Endodermal cell (in vitro differentiated cells): ENCODE measurements at regions not wholly inside any gene's neighbourhood (a gene's known extent, or its start where the extent isn't known, plus 50 kb on each side); places are given as distances from the start of the nearest gene placed in this dataset.

Source experiments
- DNase-seq: peaks from one replicate; pipeline ENCODE4 v3.0.0-alpha.2; 2017
- H3K27ac ChIP-seq: 2 replicates; pipeline ENCODE4 v1.5.1; 2013; ENCODE audit warnings: mild to moderate bottlenecking, low read depth, low read length, moderate library complexity
- H3K27me3 ChIP-seq: 2 replicates; pipeline ENCODE4 v1.6.1; 2013; ENCODE audit warnings: mild to moderate bottlenecking, low read length, moderate library complexity; ENCODE audit not compliant: insufficient read depth, control insufficient read depth, poor library complexity, severe bottlenecking
- H3K36me3 ChIP-seq: 2 replicates; pipeline ENCODE4 v1.7.0; 2013; ENCODE audit warnings: mild to moderate bottlenecking, low read length, moderate library complexity; ENCODE audit not compliant: control insufficient read depth, insufficient read depth
- H3K4me1 ChIP-seq: one replicate; pipeline ENCODE4 v1.7.0; 2013; ENCODE audit warnings: low read length; ENCODE audit not compliant: control insufficient read depth, insufficient read depth
- H3K4me3 ChIP-seq: 2 replicates; pipeline ENCODE4 v1.5.1; 2013; ENCODE audit warnings: mild to moderate bottlenecking, low read length, moderate library complexity
- H3K9ac ChIP-seq: 2 replicates; pipeline ENCODE4 v1.6.1; 2013; ENCODE audit warnings: mild to moderate bottlenecking, low read length, moderate library complexity; ENCODE audit not compliant: poor library complexity, severe bottlenecking; ENCODE audit errors: extremely low read depth
- H3K9me3 ChIP-seq: 2 replicates; pipeline ENCODE4 v1.6.1; 2013; ENCODE audit warnings: mild to moderate bottlenecking, low read length, moderate library complexity; ENCODE audit not compliant: control insufficient read depth
- H3K27ac Mint-ChIP-seq: 2 replicates; pipeline ENCODE4 v1.8.0; 2020; ENCODE audit warnings: mixed read lengths
- H3K27me3 Mint-ChIP-seq: 2 replicates; pipeline ENCODE4 v1.8.0; 2021; ENCODE audit warnings: mild to moderate bottlenecking, mixed read lengths; ENCODE audit not compliant: insufficient read depth
- H3K36me3 Mint-ChIP-seq: 2 replicates; pipeline ENCODE4 v1.8.0; 2020; ENCODE audit warnings: low read depth, mixed read lengths
- H3K4me1 Mint-ChIP-seq: 2 replicates; pipeline ENCODE4 v1.8.0; 2020; ENCODE audit warnings: mixed read lengths
- H3K4me3 Mint-ChIP-seq: 2 replicates; pipeline ENCODE4 v1.8.0; 2020; ENCODE audit warnings: mild to moderate bottlenecking, moderate library complexity, mixed read lengths
- H3K9me3 Mint-ChIP-seq: 2 replicates; pipeline ENCODE4 v1.8.0; 2020; ENCODE audit warnings: mild to moderate bottlenecking, mixed read lengths
- WGBS, 2 experiments: methylation state at CpG; one replicate each; pipeline versions ENCODE4 v1.1.5 to v1.1.7; 2013; ENCODE audit warnings: missing lambda C conversion rate in 2 of 2, mixed read lengths in 1 of 2; ENCODE audit not compliant: insufficient coverage in 1 of 2, insufficient read length in 1 of 2; 5-methylcytosine and 5-hydroxymethylcytosine counted together
- TF ChIP-seq, protein P1 (sequence below): fragments of 200-600 bp; sonication (generic); conservative IDR thresholded peaks from 2 replicates; pipeline ENCODE4 v1.5.0; 2021; ENCODE audit warnings: antibody characterized with exemption, mild to moderate bottlenecking

DNA sequence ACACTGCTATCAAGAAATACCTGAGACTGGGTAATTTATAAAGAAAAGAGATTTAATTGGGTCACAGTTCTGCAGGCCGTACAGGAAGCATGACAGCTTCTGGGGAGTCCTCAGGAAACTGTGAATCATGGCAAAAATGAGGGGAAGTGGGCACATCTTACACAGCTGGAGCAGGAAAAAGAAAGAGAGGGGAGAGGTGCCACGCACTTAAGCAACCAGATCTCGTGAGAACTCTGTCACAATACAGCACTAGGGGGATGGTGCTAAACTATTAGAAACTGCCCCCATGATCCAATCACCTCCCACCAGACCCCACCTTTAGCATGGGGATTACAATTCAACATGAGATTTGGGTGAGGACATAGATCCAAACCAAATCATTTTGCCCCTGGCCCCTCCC is 105.5 kb upstream of the CPLX2 start:
- H3K4me3 ChIP-seq, result no peak overlapping the region
- H3K36me3 Mint-ChIP-seq, result peaks cover 4% of the 10 kb centered on the region
- H3K4me1 ChIP-seq, result no peaks in the 10 kb centered on the region
- no peaks in the 10 kb centered on the region for H3K27me3 ChIP-seq
- no peak overlapping the region for H3K9ac ChIP-seq
- H3K4me1 Mint-ChIP-seq, result no peaks in the 10 kb centered on the region
- peaks cover 15% of the 10 kb centered on the region for H3K27me3 Mint-ChIP-seq
- no peaks in the 10 kb centered on the region for H3K36me3 ChIP-seq
- no peak for DNase-seq
- H3K9me3 Mint-ChIP-seq, result peaks cover 42% of the 10 kb centered on the region
- H3K27ac ChIP-seq, result no peak overlapping the region
- peaks cover 11% of the 10 kb centered on the region for H3K9me3 ChIP-seq
- 94% methylated on average over 3 of the region's 3 CpGs; no CpG with 5 or more reads in 1 of the 2 experiments for WGBS, 2 experiments
- no peak overlapping the region for H3K4me3 Mint-ChIP-seq
- H3K27ac Mint-ChIP-seq, result no peak overlapping the region
- TF ChIP-seq, protein P1, sequence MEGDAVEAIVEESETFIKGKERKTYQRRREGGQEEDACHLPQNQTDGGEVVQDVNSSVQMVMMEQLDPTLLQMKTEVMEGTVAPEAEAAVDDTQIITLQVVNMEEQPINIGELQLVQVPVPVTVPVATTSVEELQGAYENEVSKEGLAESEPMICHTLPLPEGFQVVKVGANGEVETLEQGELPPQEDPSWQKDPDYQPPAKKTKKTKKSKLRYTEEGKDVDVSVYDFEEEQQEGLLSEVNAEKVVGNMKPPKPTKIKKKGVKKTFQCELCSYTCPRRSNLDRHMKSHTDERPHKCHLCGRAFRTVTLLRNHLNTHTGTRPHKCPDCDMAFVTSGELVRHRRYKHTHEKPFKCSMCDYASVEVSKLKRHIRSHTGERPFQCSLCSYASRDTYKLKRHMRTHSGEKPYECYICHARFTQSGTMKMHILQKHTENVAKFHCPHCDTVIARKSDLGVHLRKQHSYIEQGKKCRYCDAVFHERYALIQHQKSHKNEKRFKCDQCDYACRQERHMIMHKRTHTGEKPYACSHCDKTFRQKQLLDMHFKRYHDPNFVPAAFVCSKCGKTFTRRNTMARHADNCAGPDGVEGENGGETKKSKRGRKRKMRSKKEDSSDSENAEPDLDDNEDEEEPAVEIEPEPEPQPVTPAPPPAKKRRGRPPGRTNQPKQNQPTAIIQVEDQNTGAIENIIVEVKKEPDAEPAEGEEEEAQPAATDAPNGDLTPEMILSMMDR, result no peak

DNA sequence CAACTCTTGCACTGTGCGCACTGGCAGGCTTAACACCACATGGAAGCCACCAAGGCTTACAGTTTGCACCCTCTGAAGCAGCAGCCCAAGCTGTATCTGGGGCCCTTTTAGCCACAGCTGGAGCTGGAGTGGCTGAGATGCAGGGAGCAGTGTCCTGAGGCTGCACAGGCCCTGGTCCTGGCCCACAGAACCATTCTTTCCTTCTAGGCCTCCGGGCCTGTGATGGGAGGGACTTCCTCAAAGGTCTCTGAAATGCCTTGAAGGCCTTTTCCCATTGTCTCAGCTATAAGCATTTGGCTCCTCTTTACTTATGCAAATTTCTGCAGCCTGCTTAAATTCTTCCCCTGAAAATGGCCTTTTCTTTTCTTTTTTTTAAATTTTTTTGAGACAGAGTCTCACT is 104.4 kb upstream of the CPLX2 start:
- no peak for DNase-seq

DNA sequence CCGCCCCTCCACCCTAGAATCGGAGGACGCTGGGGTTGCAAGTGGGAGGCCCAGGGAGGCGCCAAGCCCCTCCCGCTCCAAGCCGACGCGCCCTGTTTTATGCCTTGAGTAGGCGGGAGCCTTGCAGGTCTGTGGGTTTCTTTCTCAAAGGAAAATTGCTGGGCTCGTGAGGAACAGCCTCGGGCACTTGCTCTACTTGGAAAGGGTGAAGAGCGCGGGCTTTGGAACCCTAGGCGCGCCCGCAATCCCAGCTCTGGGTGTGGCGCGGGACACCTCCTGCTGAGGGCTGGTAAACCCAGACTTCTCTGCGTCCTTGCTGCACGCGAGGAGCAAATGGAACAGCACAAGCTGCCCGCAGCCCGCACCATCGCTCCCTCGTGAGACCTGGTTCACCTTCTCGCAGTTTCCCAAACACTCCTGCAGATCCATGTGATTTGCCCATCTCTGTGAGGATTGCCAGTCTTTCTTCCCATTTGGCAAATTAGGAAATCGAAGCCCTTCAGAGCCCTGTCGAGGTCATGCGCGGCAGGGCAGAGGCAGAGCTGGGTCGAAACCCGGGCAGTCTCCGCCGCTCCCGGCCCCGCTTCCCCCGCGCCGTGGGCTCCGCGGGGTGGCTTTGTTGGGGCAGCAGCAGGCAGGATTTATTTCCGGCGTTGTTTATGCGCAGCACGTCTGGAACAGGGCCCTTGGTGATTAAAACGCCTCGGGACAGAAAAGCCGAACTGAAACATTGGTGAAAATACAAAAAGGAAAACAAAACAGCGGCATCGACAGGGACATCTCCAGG is 98.4 kb upstream of the CPLX2 start:
- TF ChIP-seq, protein P1, result no peak
- Mint-ChIP-seq H3K27me3 (peaks cover 37% of the 10 kb centered on the region), H3K4me3 (peak overlapping the region; percentile 43), H3K9me3 (peaks cover 7% of the 10 kb centered on the region), H3K4me1 (peaks cover 4% of the 10 kb centered on the region), H3K36me3 (no peaks in the 10 kb centered on the region), H3K27ac (no peak overlapping the region)
- Histone ChIP-seq H3K9me3 (no peaks in the 10 kb centered on the region), H3K27ac (peak overlapping the region; percentile 36), H3K9ac (no peak overlapping the region), H3K4me1 (no peaks in the 10 kb centered on the region), H3K4me3 (no peak overlapping the region), H3K27me3 (peaks cover 33% of the 10 kb centered on the region), H3K36me3 (no peaks in the 10 kb centered on the region)
- peak; percentile 67 for DNase-seq
- 36 to 37% methylated on average over 43 to 50 of the region's 50 CpGs for WGBS, 2 experiments

More for the DNA sequence above, 104.4 kb upstream of the CPLX2 start:
- H3K9me3 ChIP-seq, result peaks cover 11% of the 10 kb centered on the region
- peaks cover 4% of the 10 kb centered on the region for H3K27me3 ChIP-seq
- no peak overlapping the region for H3K27ac ChIP-seq
- no peak overlapping the region for H3K4me3 ChIP-seq
- H3K4me1 Mint-ChIP-seq, result no peaks in the 10 kb centered on the region
- H3K9me3 Mint-ChIP-seq, result peaks cover 31% of the 10 kb centered on the region
- WGBS, 2 experiments, result 90 to 93% methylated on average over 2 of the region's 2 CpGs
- no peak overlapping the region for H3K4me3 Mint-ChIP-seq
- H3K27ac Mint-ChIP-seq, result no peak overlapping the region
- TF ChIP-seq, protein P1, result no peak
- H3K9ac ChIP-seq, result no peak overlapping the region
- H3K36me3 ChIP-seq, result no peaks in the 10 kb centered on the region
- H3K36me3 Mint-ChIP-seq, result peaks cover 4% of the 10 kb centered on the region
- H3K4me1 ChIP-seq, result no peaks in the 10 kb centered on the region
- H3K27me3 Mint-ChIP-seq, result peaks cover 21% of the 10 kb centered on the region
